Ishikawa (cell line): ENCODE measurements at regions not wholly inside any gene's neighbourhood (a gene's known extent, or its start where the extent isn't known, plus 50 kb on each side); places are given as distances from the start of the nearest gene placed in this dataset.

Experiments
- CEBPB ChIP-seq: IDR thresholded peaks from 2 replicates; pipeline ENCODE4 v1.6.1; 2012
- EGR1 ChIP-seq: IDR thresholded peaks from 2 replicates; pipeline ENCODE4 v1.6.1; 2012
- EP300 ChIP-seq: IDR thresholded peaks from 2 replicates; pipeline ENCODE4 v1.6.1; 2012; ENCODE audit warnings: borderline replicate concordance
- TCF12 ChIP-seq: IDR thresholded peaks from 2 replicates; pipeline ENCODE4 v1.6.1; 2012; ENCODE audit warnings: low read depth
- TEAD4 ChIP-seq: IDR thresholded peaks from 2 replicates; pipeline ENCODE4 v1.6.1; 2012
- YY1 ChIP-seq: IDR thresholded peaks from 2 replicates; pipeline ENCODE4 v1.6.1; 2012; ENCODE audit warnings: low read depth

DNA sequence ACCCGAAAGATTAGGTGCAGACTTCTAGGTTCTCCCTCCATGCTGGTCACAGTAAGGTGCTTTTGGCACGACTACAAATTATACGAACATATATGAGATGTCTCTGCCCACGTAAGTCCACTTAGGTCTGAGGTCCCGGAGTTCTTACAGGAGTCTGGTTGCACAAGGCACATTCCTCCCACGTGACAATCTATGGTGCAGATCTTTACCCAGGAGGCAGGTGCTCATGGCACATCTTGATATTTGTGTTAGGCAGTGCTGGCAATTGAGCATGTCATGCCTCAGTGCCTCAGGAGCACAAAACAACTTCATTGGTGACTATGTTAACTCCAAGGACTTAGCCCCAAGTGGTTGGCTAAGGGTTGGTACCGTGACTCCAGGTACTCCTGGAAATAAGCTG, 92.0 kb upstream of the AMN1 start:
- TF ChIP-seq TCF12 (no peak), YY1 (no peak), EGR1 (no peak), TEAD4 (no peak), CEBPB (0 out of 2 replicates have a peak, but pooled peaks have one; percentile 9), EP300 (no peak)
